Activated naive CD8-positive, alpha-beta T cell (primary cell): ENCODE measurements at regions not wholly inside any gene's neighbourhood (a gene's known extent, or its start where the extent isn't known, plus 50 kb on each side); places are given as distances from the start of the nearest gene placed in this dataset.
"Not testable (repeated sequence)": the region's sequence is repeated elsewhere in the genome, so short reads cannot be mapped to it uniquely, and the experiment has no call there.

ENCODE experiments used
- H3K27ac Mint-ChIP-seq: one replicate; pipeline ENCODE4 v1.8.0; 2021; ENCODE audit warnings: mixed read lengths
- H3K27me3 Mint-ChIP-seq: one replicate; pipeline ENCODE4 v1.8.0; 2021; ENCODE audit warnings: mixed read lengths
- H3K36me3 Mint-ChIP-seq: one replicate; pipeline ENCODE4 v1.8.0; 2021; ENCODE audit warnings: mixed read lengths
- H3K4me1 Mint-ChIP-seq: one replicate; pipeline ENCODE4 v1.8.0; 2021; ENCODE audit warnings: low read depth, mixed read lengths
- H3K4me3 Mint-ChIP-seq: one replicate; pipeline ENCODE4 v1.8.0; 2021; ENCODE audit warnings: mild to moderate bottlenecking, mixed read lengths
- H3K9me3 Mint-ChIP-seq: one replicate; pipeline ENCODE4 v1.8.0; 2021; ENCODE audit warnings: low read depth, mixed read lengths

DNA sequence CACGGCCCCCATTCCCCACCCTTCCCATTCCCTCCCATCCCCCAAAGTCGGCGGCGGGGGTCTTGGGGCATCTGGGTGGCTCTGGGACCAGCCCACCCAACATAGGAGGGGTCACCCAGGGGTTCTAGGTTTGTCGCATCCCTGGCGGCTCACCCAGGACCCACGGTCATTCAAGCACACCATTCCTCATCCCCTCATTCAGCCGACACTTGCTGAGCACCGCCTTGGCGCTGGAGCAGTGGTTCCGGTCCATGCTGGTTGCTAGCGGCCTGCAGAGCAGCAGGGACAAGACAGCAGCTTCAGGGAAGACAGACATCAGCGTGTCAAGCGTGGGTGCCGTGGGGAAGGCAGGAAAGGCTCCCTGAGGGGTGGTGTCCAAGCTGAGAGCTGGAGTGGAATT lies 50.5 kb upstream of the OTOS start:
- H3K4me3 Mint-ChIP-seq = no peak overlapping the region
- H3K4me1 Mint-ChIP-seq = peaks cover 1% of the 10 kb centered on the region
- H3K9me3 Mint-ChIP-seq = no peaks in the 10 kb centered on the region
- H3K27me3 Mint-ChIP-seq = peaks cover 14% of the 10 kb centered on the region
- H3K27ac Mint-ChIP-seq = no peak overlapping the region
- no peaks in the 10 kb centered on the region for H3K36me3 Mint-ChIP-seq

DNA sequence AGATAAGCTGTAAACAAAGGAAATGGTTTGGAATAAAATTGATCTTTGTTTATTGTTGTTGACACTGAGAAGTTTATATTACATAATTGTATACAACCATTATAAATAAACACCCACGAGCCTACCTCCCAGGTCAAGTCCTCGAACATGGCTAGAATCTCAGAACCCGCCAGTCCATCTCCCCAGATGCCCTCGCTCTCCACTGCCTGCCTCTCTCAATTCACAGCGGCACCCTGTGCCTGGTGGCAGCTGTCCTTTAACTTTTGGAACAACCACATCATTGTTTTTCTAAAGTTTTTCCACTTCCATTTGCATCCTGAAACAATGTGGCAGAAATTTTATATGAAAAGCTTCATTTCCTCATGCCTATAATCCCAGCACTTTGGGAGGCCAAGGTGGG lies 52.2 kb upstream of the OTOS start:
- Mint-ChIP-seq H3K27me3 (peaks cover 16% of the 10 kb centered on the region), H3K27ac (no peak overlapping the region), H3K4me3 (no peak overlapping the region), H3K9me3 (no peaks in the 10 kb centered on the region), H3K36me3 (no peaks in the 10 kb centered on the region), H3K4me1 (peaks cover 1% of the 10 kb centered on the region)

DNA sequence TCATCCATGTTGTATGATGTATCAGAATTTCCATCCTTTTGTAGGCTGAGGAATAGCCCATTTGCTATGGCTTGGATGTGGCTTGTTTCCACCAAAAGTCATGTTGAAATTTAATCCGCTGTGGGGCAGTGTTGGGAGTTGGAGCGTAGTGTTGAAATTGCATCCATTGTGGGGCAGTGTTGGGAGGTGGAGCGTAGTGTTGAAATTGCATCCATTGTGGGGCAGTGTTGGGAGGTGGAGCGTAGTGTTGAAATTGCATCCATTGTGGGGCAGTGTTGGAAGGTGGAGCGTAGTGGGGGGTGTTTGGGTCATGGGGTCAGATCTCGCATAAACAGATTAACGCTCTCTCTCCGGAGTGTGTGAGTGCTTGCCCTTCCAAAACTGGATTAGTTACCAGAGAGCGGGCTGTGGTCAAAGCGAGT lies 53.9 kb upstream of the OTOS start:
- not testable (repeated sequence) for H3K4me1 Mint-ChIP-seq, H3K27ac Mint-ChIP-seq, H3K4me3 Mint-ChIP-seq, H3K36me3 Mint-ChIP-seq, H3K9me3 Mint-ChIP-seq
- peaks cover 16% of the 10 kb centered on the region for H3K27me3 Mint-ChIP-seq

DNA sequence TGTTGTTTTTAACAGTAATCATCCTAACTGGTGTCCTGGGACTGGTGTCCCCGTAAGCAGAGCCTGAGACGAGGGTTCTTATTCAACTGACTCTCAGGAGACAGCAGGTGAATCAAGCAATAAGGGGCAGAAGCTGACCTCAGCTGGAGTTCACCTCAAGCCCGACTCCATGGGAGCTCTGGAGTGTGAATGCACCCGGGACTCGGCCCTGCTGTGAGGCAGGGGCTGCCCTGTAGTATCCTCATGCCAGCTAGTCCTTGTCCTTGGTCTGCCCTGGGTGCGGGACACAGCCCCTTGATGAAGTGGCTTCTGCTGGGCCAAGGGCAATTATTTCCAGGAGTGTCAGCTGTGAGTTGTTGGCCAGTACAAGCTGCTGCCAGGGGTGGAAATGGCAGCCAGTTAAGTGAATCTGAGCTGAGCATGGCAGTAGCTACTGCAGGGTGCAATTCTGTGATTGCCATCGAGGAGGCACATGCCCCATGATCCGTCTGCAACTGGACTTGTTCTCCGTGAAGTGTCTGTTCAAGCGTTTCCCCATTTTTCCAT lies 54.9 kb upstream of the OTOS start:
- Mint-ChIP-seq H3K27me3 (peaks cover 16% of the 10 kb centered on the region), H3K4me3 (no peak overlapping the region), H3K36me3 (no peaks in the 10 kb centered on the region), H3K4me1 (peaks cover 1% of the 10 kb centered on the region), H3K9me3 (no peaks in the 10 kb centered on the region), H3K27ac (no peak overlapping the region)

DNA sequence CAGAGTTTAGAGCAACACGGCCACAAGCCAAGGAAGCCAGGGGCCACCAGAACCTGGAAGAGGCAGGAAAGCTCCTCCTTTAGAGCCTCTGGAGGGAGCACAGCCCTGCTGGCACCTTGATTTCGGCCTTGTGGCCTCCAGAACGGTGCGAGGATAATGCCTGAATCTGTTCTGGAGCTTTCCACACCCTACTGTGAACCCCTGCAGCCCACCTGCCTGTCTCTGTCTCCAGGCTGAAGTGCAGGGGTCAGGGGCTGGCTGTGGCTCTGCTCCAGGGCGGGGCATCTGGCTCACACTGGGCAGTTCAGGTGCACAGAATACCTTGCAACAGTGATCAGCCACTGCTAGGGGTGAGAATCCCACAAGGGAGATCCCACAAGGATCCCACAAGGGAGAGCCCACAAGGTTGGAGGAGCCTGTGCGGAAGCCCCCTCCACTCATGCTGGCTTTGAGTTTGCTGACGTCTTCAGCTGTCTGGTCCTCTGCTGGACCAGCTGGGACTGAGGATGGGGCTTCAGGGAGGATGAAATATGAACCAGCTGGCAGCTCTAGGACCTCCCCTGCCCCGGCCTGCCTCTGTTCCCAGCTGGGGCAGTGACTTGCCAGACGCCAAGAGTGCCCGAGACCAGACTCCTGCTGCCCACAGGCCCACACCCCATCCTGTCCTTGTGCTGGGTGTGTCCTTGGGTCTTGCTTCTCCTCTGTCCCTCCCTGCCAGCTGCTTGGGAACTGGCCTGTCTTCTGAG lies 56.4 kb upstream of the OTOS start:
- Mint-ChIP-seq H3K27me3 (peaks cover 13% of the 10 kb centered on the region), H3K4me1 (peaks cover 1% of the 10 kb centered on the region), H3K4me3 (no peak overlapping the region), H3K9me3 (no peaks in the 10 kb centered on the region), H3K27ac (no peak overlapping the region), H3K36me3 (no peaks in the 10 kb centered on the region)

DNA sequence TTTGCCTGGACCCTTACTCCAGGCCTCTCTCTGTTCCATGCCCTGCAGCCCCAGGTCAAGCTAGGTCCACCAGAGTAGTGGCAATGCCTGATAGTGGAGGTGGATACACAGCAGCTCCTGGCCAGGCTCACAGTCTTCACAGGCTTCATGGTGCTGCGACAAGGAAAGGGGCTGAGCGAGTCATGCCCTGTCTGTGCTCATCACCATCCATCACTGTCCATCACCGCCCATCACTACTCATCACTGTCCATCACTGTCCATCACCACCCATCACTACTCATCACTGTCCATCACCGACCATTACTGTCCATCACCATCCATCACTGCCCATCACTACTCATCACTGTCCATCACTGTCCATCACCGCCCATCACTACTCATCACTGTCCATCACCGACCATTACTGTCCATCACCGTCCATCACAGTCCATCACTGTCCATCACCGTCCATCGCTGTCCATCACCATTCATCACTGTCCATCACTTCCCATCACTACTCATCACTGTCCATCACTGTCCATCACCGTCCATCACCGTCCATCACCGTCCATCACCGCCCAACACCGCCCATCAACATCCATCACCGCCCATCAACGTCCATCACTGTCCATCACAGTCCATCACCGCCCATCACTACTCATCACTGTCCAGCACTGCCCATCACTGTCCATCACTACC lies 57.1 kb upstream of the OTOS start:
- peaks cover 13% of the 10 kb centered on the region for H3K27me3 Mint-ChIP-seq
- peaks cover 1% of the 10 kb centered on the region for H3K4me1 Mint-ChIP-seq
- no peak overlapping the region for H3K4me3 Mint-ChIP-seq
- H3K9me3 Mint-ChIP-seq = no peaks in the 10 kb centered on the region
- no peak overlapping the region for H3K27ac Mint-ChIP-seq
- no peaks in the 10 kb centered on the region for H3K36me3 Mint-ChIP-seq

DNA sequence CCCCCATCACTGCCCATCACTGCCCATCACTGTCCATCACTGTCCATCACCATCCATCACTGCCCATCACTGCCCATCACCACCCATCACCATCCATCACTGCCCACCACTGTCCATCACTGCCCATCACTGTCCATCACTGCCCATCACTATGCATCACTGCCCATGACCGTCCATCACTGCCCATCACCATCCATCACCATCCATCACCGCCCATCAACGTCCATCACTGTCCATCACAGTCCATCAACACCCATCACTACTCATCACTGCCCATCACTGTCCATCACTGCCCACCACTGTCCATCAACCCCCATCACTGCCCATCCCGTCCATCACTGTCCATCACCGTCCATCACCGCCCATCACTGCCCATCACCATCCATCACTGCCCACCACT lies 57.8 kb upstream of the OTOS start:
- Mint-ChIP-seq H3K4me3 (no peak overlapping the region), H3K27me3 (peaks cover 11% of the 10 kb centered on the region), H3K27ac (no peak overlapping the region), H3K36me3 (no peaks in the 10 kb centered on the region), H3K9me3 (no peaks in the 10 kb centered on the region), H3K4me1 (peaks cover 1% of the 10 kb centered on the region)

DNA sequence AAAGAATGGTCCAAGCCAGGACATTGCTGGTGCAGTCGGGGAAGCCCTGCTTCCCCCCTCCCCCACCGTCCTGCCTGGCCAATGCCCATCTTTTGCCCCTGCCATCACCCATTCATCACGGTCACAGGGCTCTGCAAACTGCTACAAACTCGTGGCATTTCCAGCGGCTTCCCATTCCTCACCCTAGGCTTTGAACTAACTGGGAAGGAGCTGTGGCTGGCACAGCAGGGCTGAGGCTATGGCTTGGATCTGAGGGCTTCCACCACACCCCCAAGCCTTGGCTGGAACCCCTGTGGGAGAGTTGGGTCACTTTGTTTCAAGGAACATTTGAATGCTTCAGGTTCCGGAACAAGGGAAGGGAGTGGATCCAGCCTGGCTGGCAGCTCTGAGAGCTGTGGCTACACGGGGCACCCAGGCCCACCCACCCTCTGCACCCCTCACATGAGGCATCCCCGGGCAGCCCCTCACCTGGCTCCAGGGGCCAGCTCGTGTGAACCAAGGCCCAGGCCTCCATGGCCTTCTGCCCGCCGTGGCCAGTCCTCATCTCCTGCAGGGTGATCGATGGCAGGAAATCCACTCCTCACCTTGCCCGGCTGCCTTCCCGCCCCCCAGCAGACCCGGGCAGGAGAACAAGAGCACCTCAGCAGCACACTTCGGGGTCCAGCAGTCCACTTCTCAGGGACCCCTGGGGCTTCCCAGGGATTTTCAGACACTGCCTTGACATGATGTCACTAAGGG lies 58.8 kb upstream of the OTOS start:
- Mint-ChIP-seq H3K4me3 (no peak overlapping the region), H3K36me3 (no peaks in the 10 kb centered on the region), H3K27ac (no peak overlapping the region), H3K27me3 (peaks cover 10% of the 10 kb centered on the region), H3K9me3 (no peaks in the 10 kb centered on the region), H3K4me1 (no peaks in the 10 kb centered on the region)

DNA sequence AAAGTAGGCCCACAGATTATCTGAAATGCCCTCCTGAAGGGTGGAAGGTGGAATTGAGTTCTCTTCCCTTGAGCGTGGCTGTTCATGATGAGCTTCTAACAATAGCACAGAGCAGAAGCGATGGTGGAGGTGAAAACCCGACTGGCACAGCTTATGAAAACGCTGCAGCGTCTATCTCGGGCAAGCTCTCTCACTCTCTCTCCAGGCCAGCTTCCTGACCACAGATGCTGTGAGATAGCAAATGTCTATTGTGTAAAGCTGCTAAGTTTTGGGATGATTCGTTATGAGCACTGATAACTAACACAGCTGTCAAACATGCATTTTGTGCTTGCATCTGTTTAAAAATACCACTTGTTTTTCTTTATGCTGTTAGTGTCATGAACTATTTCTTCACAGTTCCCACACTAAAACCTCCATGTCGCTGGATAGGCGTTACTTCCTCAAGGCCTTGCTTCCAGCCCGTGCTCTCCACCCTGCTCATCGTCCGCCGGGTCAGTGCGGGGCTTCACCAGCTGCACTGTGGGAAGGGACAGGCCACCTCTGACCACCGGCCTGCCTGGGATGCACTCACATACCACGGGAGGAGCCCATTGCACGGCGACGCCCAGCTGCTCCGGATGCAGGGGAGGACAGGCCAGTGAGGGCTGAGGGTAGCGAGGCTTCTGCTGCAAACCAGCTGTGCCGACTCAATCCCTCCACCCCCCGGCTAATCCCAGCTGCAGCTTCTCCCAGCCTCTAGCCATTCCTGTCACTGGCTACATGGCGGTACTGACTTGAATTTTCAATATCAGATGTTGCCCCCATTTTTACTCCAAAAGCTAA lies 60.0 kb upstream of the OTOS start:
- H3K4me3 Mint-ChIP-seq = no peak overlapping the region
- no peaks in the 10 kb centered on the region for H3K36me3 Mint-ChIP-seq
- peaks cover 11% of the 10 kb centered on the region for H3K27me3 Mint-ChIP-seq
- no peak overlapping the region for H3K27ac Mint-ChIP-seq
- H3K9me3 Mint-ChIP-seq = no peaks in the 10 kb centered on the region
- H3K4me1 Mint-ChIP-seq = peaks cover under 1% of the 10 kb centered on the region

DNA sequence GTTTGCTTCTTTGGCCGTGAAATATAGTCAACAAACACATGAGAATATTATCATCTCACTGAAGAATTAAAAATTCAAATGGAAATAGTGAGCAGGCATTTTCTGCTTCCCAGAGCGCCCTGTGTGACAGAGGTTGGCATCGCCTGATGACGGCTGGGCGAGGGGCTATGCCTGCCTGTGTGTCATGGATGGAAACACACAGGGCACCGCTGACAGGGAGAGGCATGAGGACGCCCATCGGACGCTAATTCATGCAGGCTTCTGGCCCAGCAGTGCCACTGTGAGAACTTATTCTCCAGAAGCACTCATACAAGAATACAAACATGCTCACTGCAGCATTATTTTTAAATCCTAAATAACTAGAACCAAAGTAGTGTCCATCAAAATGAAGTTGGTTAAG lies 61.4 kb upstream of the OTOS start:
- Mint-ChIP-seq H3K9me3 (no peaks in the 10 kb centered on the region), H3K27ac (no peak overlapping the region), H3K27me3 (peaks cover 10% of the 10 kb centered on the region), H3K36me3 (no peaks in the 10 kb centered on the region), H3K4me3 (no peak overlapping the region), H3K4me1 (peaks cover 2% of the 10 kb centered on the region)

DNA sequence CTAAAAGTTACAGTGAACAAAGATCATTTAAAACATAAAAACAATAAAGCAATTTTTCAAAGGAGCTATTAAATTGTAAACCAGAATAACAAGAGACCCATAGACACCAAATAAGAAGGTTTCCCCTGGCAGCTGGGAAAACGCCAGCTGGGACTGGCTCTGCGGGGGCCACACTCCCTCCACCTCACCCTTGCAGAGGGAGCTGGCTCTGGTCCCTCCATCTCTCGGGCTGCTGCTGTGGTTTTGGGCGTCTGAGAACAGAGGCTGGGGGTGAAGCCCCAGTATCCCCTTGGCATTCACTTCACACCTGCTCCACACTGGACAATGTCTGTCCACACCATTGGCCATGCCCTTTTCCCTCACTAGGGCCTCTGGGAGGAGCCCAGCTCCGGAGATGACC lies 62.1 kb upstream of the OTOS start:
- no peak overlapping the region for H3K4me3 Mint-ChIP-seq
- H3K36me3 Mint-ChIP-seq = no peaks in the 10 kb centered on the region
- H3K9me3 Mint-ChIP-seq = no peaks in the 10 kb centered on the region
- H3K27me3 Mint-ChIP-seq = peaks cover 10% of the 10 kb centered on the region
- H3K27ac Mint-ChIP-seq = no peak overlapping the region
- peaks cover 2% of the 10 kb centered on the region for H3K4me1 Mint-ChIP-seq

DNA sequence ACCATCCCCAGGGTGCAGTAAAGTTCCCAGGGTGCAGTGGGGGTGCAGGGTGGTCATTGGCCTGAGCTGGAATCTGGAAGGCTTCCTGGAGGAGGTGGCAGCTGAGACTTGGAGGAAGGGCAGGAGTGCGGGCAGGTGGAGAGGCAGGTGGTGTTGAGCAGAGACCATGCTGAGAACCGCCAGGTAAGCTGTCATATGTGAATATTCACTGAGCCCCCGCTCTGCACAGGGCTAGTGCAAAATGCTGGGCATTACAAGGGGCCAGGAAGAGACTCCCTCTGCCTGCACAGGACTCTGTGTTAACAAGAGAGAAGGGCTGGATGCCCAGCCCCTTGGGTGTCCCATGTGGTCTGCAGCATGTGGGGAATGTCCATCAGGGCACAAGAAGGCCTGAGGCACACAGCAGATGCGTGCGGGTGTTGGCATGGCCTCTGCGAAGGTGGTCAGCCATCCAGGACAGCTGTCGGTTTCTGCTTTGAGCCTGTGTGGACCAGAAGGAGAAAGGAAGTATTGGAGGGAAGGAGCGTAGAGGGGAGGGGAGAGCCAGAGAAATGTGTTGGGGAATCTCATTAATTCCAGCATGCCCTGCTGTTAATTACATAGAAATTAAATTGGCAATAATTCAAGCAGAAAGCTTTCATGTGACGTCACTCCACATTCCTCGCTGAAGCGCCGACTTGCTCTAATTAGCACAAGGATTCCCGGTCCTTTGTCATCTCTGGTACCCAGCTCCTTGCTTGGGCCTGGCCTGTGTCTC lies 62.8 kb upstream of the OTOS start:
- no peaks in the 10 kb centered on the region for H3K36me3 Mint-ChIP-seq
- H3K27ac Mint-ChIP-seq = no peak overlapping the region
- peaks cover 10% of the 10 kb centered on the region for H3K27me3 Mint-ChIP-seq
- no peaks in the 10 kb centered on the region for H3K9me3 Mint-ChIP-seq
- H3K4me3 Mint-ChIP-seq = no peak overlapping the region
- H3K4me1 Mint-ChIP-seq = peaks cover 2% of the 10 kb centered on the region

DNA sequence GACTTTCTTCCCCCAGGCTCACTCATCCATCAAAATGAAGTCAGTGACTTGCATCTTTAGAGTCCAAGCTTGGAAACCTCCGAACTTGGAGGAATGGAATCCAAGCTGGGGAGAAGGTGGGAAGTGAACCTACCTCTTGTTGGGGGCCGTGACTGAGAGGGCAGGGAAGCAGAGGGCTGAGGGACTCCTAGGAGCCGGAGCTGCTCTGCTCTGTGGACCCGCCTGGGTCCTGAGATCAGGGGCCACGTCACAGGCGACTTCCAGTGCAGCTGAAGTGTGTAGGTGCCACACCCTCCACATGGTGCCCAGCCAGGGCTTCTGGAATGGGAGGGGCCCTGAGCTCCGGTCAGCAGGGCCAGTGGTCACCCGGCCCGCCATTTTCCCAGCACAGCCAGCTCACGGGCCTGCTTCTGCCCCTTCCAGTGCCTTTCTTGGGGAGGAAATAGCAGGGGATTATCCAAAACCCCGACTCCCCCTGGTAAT lies 63.4 kb upstream of the OTOS start:
- H3K27me3 Mint-ChIP-seq = peaks cover 10% of the 10 kb centered on the region
- H3K4me1 Mint-ChIP-seq = peaks cover 2% of the 10 kb centered on the region
- no peak overlapping the region for H3K27ac Mint-ChIP-seq
- no peak overlapping the region for H3K4me3 Mint-ChIP-seq
- no peaks in the 10 kb centered on the region for H3K9me3 Mint-ChIP-seq
- H3K36me3 Mint-ChIP-seq = no peaks in the 10 kb centered on the region
